ENCODE measurements at regions not wholly inside any gene's neighbourhood (a gene's known extent, or its start where the extent isn't known, plus 50 kb on each side); places are given as distances from the start of the nearest gene placed in this dataset.
A peak's percentile ranks its signal among the peaks of the same experiment; 100 is the strongest.

DNA sequence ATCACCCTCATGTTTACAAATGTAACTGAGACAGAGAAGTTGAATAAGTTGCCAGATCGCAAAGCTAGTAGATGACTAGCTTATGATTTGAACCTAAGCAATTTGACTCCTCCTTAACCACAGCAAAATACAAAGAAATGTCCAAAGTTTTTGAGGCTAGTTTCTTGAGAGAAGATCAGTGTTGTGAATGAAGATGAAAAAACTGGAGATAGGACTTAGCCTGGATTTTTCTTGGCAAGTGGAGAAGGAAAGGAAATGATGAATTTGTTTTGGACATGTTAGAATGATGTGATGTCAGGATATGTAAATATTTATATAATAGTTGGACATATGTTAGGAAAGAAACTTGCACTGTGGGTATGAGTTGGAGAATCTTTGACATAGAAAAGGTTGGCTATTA, 149.8 kb downstream of the LSMEM1 start:
- Histone ChIP-seq H3K9me3 (no peaks in the 10 kb centered on the region), H3K4me3 (no peak overlapping the region), H3K27me3 (no peaks in the 10 kb centered on the region), H3K4me1 (no peaks in the 10 kb centered on the region), H3K27ac (no peak overlapping the region), H3K36me3 (no peaks in the 10 kb centered on the region)
- ATAC-seq (peak in 1 of 4 donors; percentile 39), DNase-seq (no peak)
- intact Hi-C loops (cut with DNase I), result no loop called here
- WGBS (ENCODE audit: insufficient coverage, low coverage, low lambda C conversion rate, missing lambda C conversion rate), result 53% methylated on average over 1 of the region's 1 CpG
- TF ChIP-seq CTCF (IDR thresholded peaks at IDR 0.05) (no peak), POLR2A (IDR thresholded peaks at IDR 0.05) (no peak)

GRCh38 chr7:112634107-112634506, 153.3 kb downstream of the LSMEM1 start:
- Histone ChIP-seq H3K27me3 (no peaks in the 10 kb centered on the region), H3K36me3 (no peaks in the 10 kb centered on the region), H3K27ac (no peak overlapping the region), H3K9me3 (no peaks in the 10 kb centered on the region), H3K4me1 (no peaks in the 10 kb centered on the region), H3K4me3 (no peak overlapping the region)
- no peak for DNase-seq
- ATAC-seq, result no peak
- 55% methylated on average over 3 of the region's 3 CpGs for WGBS (ENCODE audit: insufficient coverage, low coverage, low lambda C conversion rate, missing lambda C conversion rate)
- TF ChIP-seq CTCF (IDR thresholded peaks at IDR 0.05) (no peak), POLR2A (IDR thresholded peaks at IDR 0.05) (no peak)
- intact Hi-C loops (cut with DNase I), result no loop called here

DNA sequence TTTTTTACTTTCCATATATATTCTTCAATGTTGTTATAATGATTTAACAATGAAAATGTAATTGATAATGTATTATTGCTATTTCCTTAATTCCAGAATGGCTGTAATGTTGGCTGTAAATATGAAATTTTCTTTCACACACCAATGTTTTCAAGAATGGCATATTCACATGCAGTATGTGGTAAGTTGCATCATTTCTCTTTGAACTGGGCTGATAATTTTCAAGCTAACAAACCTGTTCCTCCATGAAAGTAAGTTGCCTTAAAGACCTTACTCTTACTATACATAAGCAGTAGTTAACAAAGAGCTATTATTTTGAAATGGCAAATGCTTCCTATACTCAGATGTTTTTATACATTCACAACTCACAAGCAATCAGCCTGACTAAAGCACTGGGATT, 154.5 kb downstream of the TMEM168 start:
- intact Hi-C loops (cut with DNase I), result no loop called here
- no peak overlapping the region for H3K27ac ChIP-seq
- H3K9me3 ChIP-seq, result no peaks in the 10 kb centered on the region
- no peaks in the 10 kb centered on the region for H3K27me3 ChIP-seq
- ATAC-seq (no peak), DNase-seq (no peak)
- no peak overlapping the region for H3K4me3 ChIP-seq
- TF ChIP-seq POLR2A (IDR thresholded peaks at IDR 0.05) (no peak), CTCF (IDR thresholded peaks at IDR 0.05) (no peak)
- no peaks in the 10 kb centered on the region for H3K36me3 ChIP-seq
- no peaks in the 10 kb centered on the region for H3K4me1 ChIP-seq

DNA sequence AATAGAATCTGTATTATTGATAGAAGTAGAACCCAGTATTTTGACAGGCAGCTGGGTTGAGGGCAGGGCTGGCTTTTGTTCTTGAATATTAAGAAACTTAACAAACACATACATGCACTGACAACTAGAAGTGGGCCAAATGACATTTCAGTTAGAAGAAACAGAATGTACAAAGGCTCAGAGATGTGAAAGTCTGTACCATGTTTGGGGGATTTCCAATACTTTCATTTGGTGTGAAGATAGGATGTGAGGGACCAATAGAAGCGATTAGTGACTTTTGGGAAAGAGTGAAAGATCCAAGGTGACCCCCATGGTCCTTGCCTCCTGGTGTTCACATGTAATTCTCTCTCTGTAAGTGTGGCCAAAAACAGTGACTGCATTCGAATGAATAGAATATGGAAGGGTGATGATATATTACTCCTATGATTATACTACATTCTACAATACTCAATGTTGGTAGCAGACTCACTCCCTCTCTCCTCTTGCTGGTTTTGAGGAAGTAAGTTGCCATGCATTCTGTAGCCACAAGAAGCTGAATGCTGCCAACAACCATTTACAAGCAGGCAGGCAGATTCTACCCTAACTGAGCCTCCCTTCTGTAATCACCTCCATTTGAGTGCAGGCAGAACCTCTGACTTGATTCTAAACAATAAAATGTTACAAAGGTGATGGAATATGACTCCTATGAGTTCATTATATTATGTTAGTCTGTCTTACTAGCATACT, 151.4 kb downstream of the TMEM168 start:
- Histone ChIP-seq H3K9me3 (no peaks in the 10 kb centered on the region), H3K4me1 (no peaks in the 10 kb centered on the region), H3K27me3 (no peaks in the 10 kb centered on the region), H3K27ac (no peak overlapping the region), H3K36me3 (no peaks in the 10 kb centered on the region), H3K4me3 (no peak overlapping the region)
- WGBS (ENCODE audit: insufficient coverage, low coverage, low lambda C conversion rate, missing lambda C conversion rate), result 73% methylated on average over 2 of the region's 2 CpGs
- no peak for DNase-seq
- TF ChIP-seq POLR2A (IDR thresholded peaks at IDR 0.05) (no peak), CTCF (IDR thresholded peaks at IDR 0.05) (no peak)
- intact Hi-C loops (cut with DNase I), result no loop called here
- no peak for ATAC-seq

GRCh38 chr7:112640685-112641084, 149.5 kb downstream of the TMEM168 start:
- DNase-seq (no peak), ATAC-seq (no peak)
- no peak for TF ChIP-seq POLR2A (IDR thresholded peaks at IDR 0.05)
- no peak for TF ChIP-seq CTCF (IDR thresholded peaks at IDR 0.05)
- Histone ChIP-seq H3K27me3 (no peaks in the 10 kb centered on the region), H3K27ac (no peak overlapping the region), H3K4me3 (no peak overlapping the region), H3K9me3 (no peaks in the 10 kb centered on the region), H3K4me1 (no peaks in the 10 kb centered on the region), H3K36me3 (no peaks in the 10 kb centered on the region)
- 12% methylated on average over 1 of the region's 1 CpG for WGBS (ENCODE audit: insufficient coverage, low coverage, low lambda C conversion rate, missing lambda C conversion rate)
- intact Hi-C loops (cut with DNase I), result no loop called here

Data from right lobe of liver (tissue), 6 donors.